ENCODE measurements at regions not wholly inside any gene's neighbourhood (a gene's known extent, or its start where the extent isn't known, plus 50 kb on each side); places are given as distances from the start of the nearest gene placed in this dataset.
"Not testable (repeated sequence)": the region's sequence is repeated elsewhere in the genome, so short reads cannot be mapped to it uniquely, and the experiment has no call there.

- no peak for TF ChIP-seq ZBTB33 (IDR thresholded peaks at IDR 0.05; ENCODE audit: borderline replicate concordance, low read depth)
- TF ChIP-seq EP300 (IDR thresholded peaks at IDR 0.05; ENCODE audit: borderline replicate concordance in 1 of 2, low read depth in 1 of 2, low read length in 1 of 2), result no peak
- no peak for TF ChIP-seq TAF1 (IDR thresholded peaks at IDR 0.05; ENCODE audit: borderline replicate concordance, low read depth, low read length)
- no peak for TF ChIP-seq POLR2AphosphoS5 (IDR thresholded peaks at IDR 0.05; ENCODE audit: low read depth, low read length)
- no peak for TF ChIP-seq TEAD4 (IDR thresholded peaks at IDR 0.05; ENCODE audit: borderline replicate concordance, insufficient read depth)
- no peak for TF ChIP-seq CHD2 (IDR thresholded peaks at IDR 0.05; ENCODE audit: low read length, partially characterized antibody)
- TF ChIP-seq USF2 (IDR thresholded peaks at IDR 0.05; ENCODE audit: borderline replicate concordance, low read depth, low read length), result no peak
- no peak for TF ChIP-seq MAX (IDR thresholded peaks at IDR 0.05; ENCODE audit: low read depth)
- no peak for TF ChIP-seq RFX5 (IDR thresholded peaks at IDR 0.05; ENCODE audit: low read length)
These were observed 727.2 kb downstream of the SI start (continued) for GRCh38 chr3:164351131-164351530.

- POLR2A ChIA-PET; DNase-seq; H3K4me3 ChIP-seq (ENCODE audit: low read depth in 2 of 2, low read length in 1 of 2); CTCF ChIA-PET; H3K9me3 ChIP-seq; H2AFZ ChIP-seq (ENCODE audit: low read depth); H3K9ac ChIP-seq; H3K36me3 ChIP-seq (replicated peaks in 1 of 2; ENCODE audit: control insufficient read depth in 1 of 2, insufficient read depth in 2 of 2, low read length in 1 of 2); H3K9me2 ChIP-seq; H3K4me1 ChIP-seq (ENCODE audit: control insufficient read depth in 1 of 2, insufficient read depth in 2 of 2, low read depth in 1 of 2, low read length in 1 of 2); H4K20me1 ChIP-seq (ENCODE audit: insufficient read depth); H3F3A ChIP-seq (replicated peaks; ENCODE audit: insufficient read depth); H3K79me2 ChIP-seq (ENCODE audit: insufficient read depth); H3K4me2 ChIP-seq; H3K27me3 ChIP-seq (ENCODE audit: insufficient read depth); H3K27ac ChIP-seq (ENCODE audit: low read depth in 2 of 2, low read length in 1 of 2): not testable (repeated sequence)
- WGBS (ENCODE audit: low lambda C conversion rate), result 60% methylated on average over 5 of the region's 5 CpGs
These were observed 736.1 kb downstream of the SI start for GRCh38 chr3:164342206-164342605.

GRCh38 chr3:164341086-164341485 lies 737.2 kb downstream of the SI start:
- Histone ChIP-seq H3K9me2 (no peaks in the 10 kb centered on the region), H3K4me1 (ENCODE audit: control insufficient read depth in 1 of 2, insufficient read depth in 2 of 2, low read depth in 1 of 2, low read length in 1 of 2) (no peaks in the 10 kb centered on the region), H3K27me3 (ENCODE audit: insufficient read depth) (no peaks in the 10 kb centered on the region), H3K9ac (no peak overlapping the region), H3K27ac (ENCODE audit: low read depth in 2 of 2, low read length in 1 of 2) (no peak overlapping the region), H2AFZ (ENCODE audit: low read depth) (no peak overlapping the region), H3K4me2 (no peak overlapping the region), H3K36me3 (replicated peaks in 1 of 2; ENCODE audit: control insufficient read depth in 1 of 2, insufficient read depth in 2 of 2, low read length in 1 of 2) (no peaks in the 10 kb centered on the region), H3K79me2 (ENCODE audit: insufficient read depth) (no peaks in the 10 kb centered on the region), H3F3A (replicated peaks; ENCODE audit: insufficient read depth) (no peaks in the 10 kb centered on the region), H3K4me3 (ENCODE audit: low read depth in 2 of 2, low read length in 1 of 2) (no peak overlapping the region), H4K20me1 (ENCODE audit: insufficient read depth) (no peaks in the 10 kb centered on the region), H3K9me3 (no peaks in the 10 kb centered on the region)
- ChIA-PET CTCF (no interaction called here), POLR2A (no interaction called here)
- WGBS (ENCODE audit: low lambda C conversion rate), result 73% methylated on average over 16 of the region's 20 CpGs
- no peak for TF ChIP-seq ELF1 (IDR thresholded peaks at IDR 0.05)
- no peak for DNase-seq

All from SK-N-SH (cell line).